NB4 (cell line): ENCODE measurements at regions not wholly inside any gene's neighbourhood (a gene's known extent, or its start where the extent isn't known, plus 50 kb on each side); places are given as distances from the start of the nearest gene placed in this dataset.

Experiments
- MYC ChIP-seq: IDR thresholded peaks from 2 replicates; pipeline ENCODE4 v1.6.1; 2011; ENCODE audit warnings: low read depth, low read length
- POLR2A ChIP-seq: IDR thresholded peaks from 2 replicates; pipeline ENCODE4 v1.6.1; 2011; ENCODE audit warnings: mild to moderate bottlenecking; ENCODE audit not compliant: insufficient read length; ENCODE audit errors: extremely low read depth
- TF ChIP-seq, protein P1 (sequence below): IDR thresholded peaks from one replicate; pipeline ENCODE4 v1.5.1; 2012; ENCODE audit warnings: low read depth, low read length
- TF ChIP-seq, protein P2 (sequence below): IDR thresholded peaks from 2 replicates; pipeline ENCODE4 v1.6.1; 2011; ENCODE audit warnings: low read depth, low read length

DNA sequence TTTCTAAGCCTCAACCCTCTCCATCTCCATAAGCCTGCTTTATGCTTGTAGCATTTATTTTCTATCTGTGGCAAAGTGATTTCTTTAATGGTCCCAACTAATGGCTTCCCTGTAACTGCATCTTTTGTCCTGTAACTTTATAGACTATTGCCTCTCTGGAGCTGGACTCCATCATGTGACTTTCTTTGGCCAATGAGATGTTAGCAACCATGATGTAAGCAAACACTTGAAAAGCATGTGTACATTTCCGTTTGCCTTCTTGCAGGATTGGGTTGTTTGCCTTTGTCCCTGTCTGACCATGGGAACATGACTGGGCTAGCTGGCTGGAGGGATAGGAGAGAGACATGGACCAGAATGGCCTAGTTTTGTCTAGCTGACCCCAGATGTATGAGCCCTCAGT, 106.0 kb upstream of the LRIG1 start:
- TF ChIP-seq, protein P1, sequence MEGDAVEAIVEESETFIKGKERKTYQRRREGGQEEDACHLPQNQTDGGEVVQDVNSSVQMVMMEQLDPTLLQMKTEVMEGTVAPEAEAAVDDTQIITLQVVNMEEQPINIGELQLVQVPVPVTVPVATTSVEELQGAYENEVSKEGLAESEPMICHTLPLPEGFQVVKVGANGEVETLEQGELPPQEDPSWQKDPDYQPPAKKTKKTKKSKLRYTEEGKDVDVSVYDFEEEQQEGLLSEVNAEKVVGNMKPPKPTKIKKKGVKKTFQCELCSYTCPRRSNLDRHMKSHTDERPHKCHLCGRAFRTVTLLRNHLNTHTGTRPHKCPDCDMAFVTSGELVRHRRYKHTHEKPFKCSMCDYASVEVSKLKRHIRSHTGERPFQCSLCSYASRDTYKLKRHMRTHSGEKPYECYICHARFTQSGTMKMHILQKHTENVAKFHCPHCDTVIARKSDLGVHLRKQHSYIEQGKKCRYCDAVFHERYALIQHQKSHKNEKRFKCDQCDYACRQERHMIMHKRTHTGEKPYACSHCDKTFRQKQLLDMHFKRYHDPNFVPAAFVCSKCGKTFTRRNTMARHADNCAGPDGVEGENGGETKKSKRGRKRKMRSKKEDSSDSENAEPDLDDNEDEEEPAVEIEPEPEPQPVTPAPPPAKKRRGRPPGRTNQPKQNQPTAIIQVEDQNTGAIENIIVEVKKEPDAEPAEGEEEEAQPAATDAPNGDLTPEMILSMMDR = no peak
- TF ChIP-seq POLR2A = no peak
- TF ChIP-seq, protein P2, sequence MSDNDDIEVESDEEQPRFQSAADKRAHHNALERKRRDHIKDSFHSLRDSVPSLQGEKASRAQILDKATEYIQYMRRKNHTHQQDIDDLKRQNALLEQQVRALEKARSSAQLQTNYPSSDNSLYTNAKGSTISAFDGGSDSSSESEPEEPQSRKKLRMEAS = no peak
- no peak for TF ChIP-seq MYC
